HG02840 (cell line): ENCODE measurements at regions not wholly inside any gene's neighbourhood (a gene's known extent, or its start where the extent isn't known, plus 50 kb on each side); places are given as distances from the start of the nearest gene placed in this dataset.
"Not testable (repeated sequence)": the region's sequence is repeated elsewhere in the genome, so short reads cannot be mapped to it uniquely, and the experiment has no call there.

Source experiments
- ATAC-seq: cut with Tn5 transposase; IDR thresholded peaks from one replicate; pipeline ENCODE4 v1.9.1; 2021; ENCODE audit warnings: mild to moderate bottlenecking, moderate library complexity, moderate number of reproducible peaks; ENCODE audit not compliant: unreplicated experiment, low FRiP score

GRCh38 chr6:90463359-90463758 lies 123.5 kb downstream of the MAP3K7 start:
- no peak for ATAC-seq

GRCh38 chr6:90462102-90462501 lies 124.8 kb downstream of the MAP3K7 start:
- ATAC-seq, result no peak

GRCh38 chr6:90461383-90461782 lies 125.5 kb downstream of the MAP3K7 start:
- no peak for ATAC-seq

- ATAC-seq, result no peak
These were observed 126.8 kb downstream of the MAP3K7 start for GRCh38 chr6:90460051-90460450.

- ATAC-seq, result no peak
These were observed 127.6 kb downstream of the MAP3K7 start for GRCh38 chr6:90459225-90459758.

- ATAC-seq, result no peak
These were observed 128.3 kb downstream of the MAP3K7 start for GRCh38 chr6:90458353-90459224.

- ATAC-seq, result no peak
These were observed 129.0 kb downstream of the MAP3K7 start for GRCh38 chr6:90457867-90458259.

- ATAC-seq, result not testable (repeated sequence)
These were observed 129.6 kb downstream of the MAP3K7 start for GRCh38 chr6:90456997-90457866.

GRCh38 chr6:90456001-90456400 lies 130.9 kb downstream of the MAP3K7 start:
- no peak for ATAC-seq

- ATAC-seq, result no peak
These were observed 131.9 kb downstream of the MAP3K7 start for GRCh38 chr6:90454836-90455427.

GRCh38 chr6:90450268-90450953 lies 136.5 kb downstream of the MAP3K7 start:
- no peak for ATAC-seq

- no peak for ATAC-seq
These were observed 137.6 kb downstream of the MAP3K7 start for GRCh38 chr6:90449311-90449710.

GRCh38 chr6:90448836-90449235 lies 138.0 kb downstream of the MAP3K7 start:
- no peak for ATAC-seq

GRCh38 chr6:90446164-90446563 lies 140.7 kb downstream of the MAP3K7 start:
- no peak for ATAC-seq

GRCh38 chr6:90445533-90446108 lies 141.3 kb downstream of the MAP3K7 start:
- ATAC-seq, result no peak

GRCh38 chr6:90444160-90444714 lies 142.6 kb downstream of the MAP3K7 start:
- no peak for ATAC-seq

GRCh38 chr6:90442366-90442765 lies 144.5 kb downstream of the MAP3K7 start:
- no peak for ATAC-seq

GRCh38 chr6:90440586-90441283 lies 144.1 kb upstream of the BACH2 start:
- ATAC-seq, result no peak

- no peak for ATAC-seq
These were observed 142.9 kb upstream of the BACH2 start for GRCh38 chr6:90439586-90439985.
